Choroid plexus epithelial cell (primary cell): ENCODE measurements at regions not wholly inside any gene's neighbourhood (a gene's known extent, or its start where the extent isn't known, plus 50 kb on each side); places are given as distances from the start of the nearest gene placed in this dataset.
"Not testable (repeated sequence)": the region's sequence is repeated elsewhere in the genome, so short reads cannot be mapped to it uniquely, and the experiment has no call there.

Experiments used
- DNase-seq: peaks from one replicate; pipeline ENCODE4 v3.0.0-alpha.2; 2010; ENCODE audit warnings: low read depth
- H3K4me3 ChIP-seq: 2 replicates; pipeline ENCODE4 v1.5.1; 2011; ENCODE audit warnings: low read depth, mild to moderate bottlenecking, control low read depth, low read length, moderate library complexity
- CTCF ChIP-seq: conservative IDR thresholded peaks from 2 replicates; pipeline ENCODE4 v1.5.1; 2011; ENCODE audit warnings: low read depth, mild to moderate bottlenecking, control low read depth, inconsistent platforms, low read length, moderate library complexity

GRCh38 chr9:6142799-6143454 lies 72.7 kb upstream of the IL33 start:
- DNase-seq = no peak
- TF ChIP-seq CTCF = no peak
- H3K4me3 ChIP-seq = no peak overlapping the region

GRCh38 chr9:6135780-6136179 lies 79.8 kb upstream of the IL33 start:
- DNase-seq, H3K4me3 ChIP-seq: not testable (repeated sequence)

- DNase-seq = no peak
- no peak for TF ChIP-seq CTCF
- no peak overlapping the region for H3K4me3 ChIP-seq
These were observed 80.9 kb upstream of the IL33 start for GRCh38 chr9:6134661-6135180.

GRCh38 chr9:6133346-6134063 lies 82.1 kb upstream of the IL33 start:
- H3K4me3 ChIP-seq = no peak overlapping the region
- TF ChIP-seq CTCF = no peak
- DNase-seq = peak; percentile 8

GRCh38 chr9:6132650-6133049 lies 83.0 kb upstream of the IL33 start:
- DNase-seq = no peak
- H3K4me3 ChIP-seq = no peak overlapping the region
- no peak for TF ChIP-seq CTCF

- no peak for DNase-seq
- no peak for TF ChIP-seq CTCF
- H3K4me3 ChIP-seq = no peak overlapping the region
These were observed 87.6 kb upstream of the IL33 start for GRCh38 chr9:6128030-6128429.

GRCh38 chr9:6126377-6126776 lies 89.2 kb upstream of the IL33 start:
- TF ChIP-seq CTCF = peak; percentile 9
- no peak for DNase-seq
- H3K4me3 ChIP-seq = no peak overlapping the region
